ENCODE measurements at regions not wholly inside any gene's neighbourhood (a gene's known extent, or its start where the extent isn't known, plus 50 kb on each side); places are given as distances from the start of the nearest gene placed in this dataset.

GRCh38 chr10:43868952-43869351 lies 220.3 kb upstream of the ZNF32 start:
- TF ChIP-seq CTCF (conservative IDR thresholded peaks at IDR 0.05; ENCODE audit: low read length) (no peak), EZH2phosphoT487 (IDR thresholded peaks at IDR 0.05; ENCODE audit: borderline replicate concordance) (no peak)
